ENCODE measurements at regions not wholly inside any gene's neighbourhood (a gene's known extent, or its start where the extent isn't known, plus 50 kb on each side); places are given as distances from the start of the nearest gene placed in this dataset.

- TF ChIP-seq JUND (IDR thresholded peaks at IDR 0.05) (no peak), NR2F2 (IDR thresholded peaks at IDR 0.05) (no peak), REST (IDR thresholded peaks at IDR 0.05) (no peak), EGR1 (IDR thresholded peaks at IDR 0.05; ENCODE audit: low read depth in 2 of 2) (no peak), CTCF (IDR thresholded peaks at IDR 0.05; ENCODE audit: low read depth, low read length, missing input control) (no peak), SP1 (IDR thresholded peaks at IDR 0.05) (no peak), RAD21 (IDR thresholded peaks at IDR 0.05) (no peak), GABPA (IDR thresholded peaks at IDR 0.05 in 1 of 2, conservative IDR thresholded peaks at IDR 0.05 in 1 of 2) (no peak), YY1 (IDR thresholded peaks at IDR 0.05) (no peak), MAX (IDR thresholded peaks at IDR 0.05) (no peak), RXRA (IDR thresholded peaks at IDR 0.05) (no peak)
- TF ChIP-seq, protein P1, sequence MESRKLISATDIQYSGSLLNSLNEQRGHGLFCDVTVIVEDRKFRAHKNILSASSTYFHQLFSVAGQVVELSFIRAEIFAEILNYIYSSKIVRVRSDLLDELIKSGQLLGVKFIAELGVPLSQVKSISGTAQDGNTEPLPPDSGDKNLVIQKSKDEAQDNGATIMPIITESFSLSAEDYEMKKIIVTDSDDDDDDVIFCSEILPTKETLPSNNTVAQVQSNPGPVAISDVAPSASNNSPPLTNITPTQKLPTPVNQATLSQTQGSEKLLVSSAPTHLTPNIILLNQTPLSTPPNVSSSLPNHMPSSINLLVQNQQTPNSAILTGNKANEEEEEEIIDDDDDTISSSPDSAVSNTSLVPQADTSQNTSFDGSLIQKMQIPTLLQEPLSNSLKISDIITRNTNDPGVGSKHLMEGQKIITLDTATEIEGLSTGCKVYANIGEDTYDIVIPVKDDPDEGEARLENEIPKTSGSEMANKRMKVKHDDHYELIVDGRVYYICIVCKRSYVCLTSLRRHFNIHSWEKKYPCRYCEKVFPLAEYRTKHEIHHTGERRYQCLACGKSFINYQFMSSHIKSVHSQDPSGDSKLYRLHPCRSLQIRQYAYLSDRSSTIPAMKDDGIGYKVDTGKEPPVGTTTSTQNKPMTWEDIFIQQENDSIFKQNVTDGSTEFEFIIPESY (IDR thresholded peaks at IDR 0.05) = no peak
- TF ChIP-seq, protein P2, sequence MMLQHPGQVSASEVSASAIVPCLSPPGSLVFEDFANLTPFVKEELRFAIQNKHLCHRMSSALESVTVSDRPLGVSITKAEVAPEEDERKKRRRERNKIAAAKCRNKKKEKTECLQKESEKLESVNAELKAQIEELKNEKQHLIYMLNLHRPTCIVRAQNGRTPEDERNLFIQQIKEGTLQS (IDR thresholded peaks at IDR 0.05) = no peak
Observed at GRCh38 chr9:75609401-75609800, 281.1 kb upstream of the PCSK5 start.

Measured in liver (tissue), 3 donors.